ENCODE measurements at regions not wholly inside any gene's neighbourhood (a gene's known extent, or its start where the extent isn't known, plus 50 kb on each side); places are given as distances from the start of the nearest gene placed in this dataset.

DNA sequence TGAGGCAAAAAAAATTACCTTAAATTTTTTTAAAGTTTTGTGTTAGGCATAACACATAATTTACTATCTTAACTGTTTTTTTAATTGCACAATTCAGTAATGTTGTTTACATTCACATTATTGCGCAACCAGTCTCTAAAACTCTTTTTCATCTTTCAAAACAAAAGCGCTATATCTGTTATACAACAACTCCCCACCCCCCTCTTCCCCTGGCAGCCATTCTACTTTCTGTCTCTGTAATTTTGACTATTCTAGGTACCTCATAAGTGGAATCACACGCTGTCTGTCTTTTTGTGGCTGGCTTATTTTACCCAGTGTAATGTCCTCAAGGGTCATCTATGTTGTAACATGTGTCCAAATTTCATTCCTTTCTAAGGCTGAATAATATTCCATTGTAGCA, 241.5 kb upstream of the DMRT1 start:
- DNase-seq (ENCODE audit: low spot score): no peak
- no peak overlapping the region for H3K4me3 ChIP-seq (ENCODE audit: low read depth, low read length, poor library complexity, severe bottlenecking)
- H2AFZ ChIP-seq (ENCODE audit: low read length): no peak overlapping the region
- no peak overlapping the region for H3K4me2 ChIP-seq (ENCODE audit: low read length)
- H3K79me2 ChIP-seq (ENCODE audit: insufficient read depth, low read depth, low read length): peaks cover 19% of the 10 kb centered on the region; the same call in 1 of the 2 replicates
- H3K9me2 ChIP-seq (ENCODE audit: insufficient read depth, low read length): no peaks in the 10 kb centered on the region
- intact Hi-C loops (cut with micrococcal nuclease; ENCODE audit: unreplicated experiment): no loop called here
- no peaks in the 10 kb centered on the region for H4K20me1 ChIP-seq (ENCODE audit: insufficient read depth, low read length)
- no peaks in the 10 kb centered on the region for H3K9me3 ChIP-seq (ENCODE audit: low read length)
- BruUV-seq (replicated peaks): no TSS peak
- H3K27ac ChIP-seq (ENCODE audit: low read depth, low read length, poor library complexity, severe bottlenecking): no peak overlapping the region
- ChIA-PET CTCF (ENCODE audit: unreplicated experiment) (no interaction called here), POLR2A (no interaction called here)
- peaks cover 67% of the 10 kb centered on the region for H3K36me3 ChIP-seq (ENCODE audit: insufficient read depth, low read length)
- TF ChIP-seq, protein P1, sequence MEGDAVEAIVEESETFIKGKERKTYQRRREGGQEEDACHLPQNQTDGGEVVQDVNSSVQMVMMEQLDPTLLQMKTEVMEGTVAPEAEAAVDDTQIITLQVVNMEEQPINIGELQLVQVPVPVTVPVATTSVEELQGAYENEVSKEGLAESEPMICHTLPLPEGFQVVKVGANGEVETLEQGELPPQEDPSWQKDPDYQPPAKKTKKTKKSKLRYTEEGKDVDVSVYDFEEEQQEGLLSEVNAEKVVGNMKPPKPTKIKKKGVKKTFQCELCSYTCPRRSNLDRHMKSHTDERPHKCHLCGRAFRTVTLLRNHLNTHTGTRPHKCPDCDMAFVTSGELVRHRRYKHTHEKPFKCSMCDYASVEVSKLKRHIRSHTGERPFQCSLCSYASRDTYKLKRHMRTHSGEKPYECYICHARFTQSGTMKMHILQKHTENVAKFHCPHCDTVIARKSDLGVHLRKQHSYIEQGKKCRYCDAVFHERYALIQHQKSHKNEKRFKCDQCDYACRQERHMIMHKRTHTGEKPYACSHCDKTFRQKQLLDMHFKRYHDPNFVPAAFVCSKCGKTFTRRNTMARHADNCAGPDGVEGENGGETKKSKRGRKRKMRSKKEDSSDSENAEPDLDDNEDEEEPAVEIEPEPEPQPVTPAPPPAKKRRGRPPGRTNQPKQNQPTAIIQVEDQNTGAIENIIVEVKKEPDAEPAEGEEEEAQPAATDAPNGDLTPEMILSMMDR (conservative IDR thresholded peaks at IDR 0.05; ENCODE audit: low read length): no peak
- no peak for TF ChIP-seq EZH2phosphoT487 (IDR thresholded peaks at IDR 0.05; ENCODE audit: borderline replicate concordance, low read depth, low read length)
- H3K4me1 ChIP-seq (ENCODE audit: insufficient read depth, low read length, poor library complexity, severe bottlenecking): no peaks in the 10 kb centered on the region

DNA sequence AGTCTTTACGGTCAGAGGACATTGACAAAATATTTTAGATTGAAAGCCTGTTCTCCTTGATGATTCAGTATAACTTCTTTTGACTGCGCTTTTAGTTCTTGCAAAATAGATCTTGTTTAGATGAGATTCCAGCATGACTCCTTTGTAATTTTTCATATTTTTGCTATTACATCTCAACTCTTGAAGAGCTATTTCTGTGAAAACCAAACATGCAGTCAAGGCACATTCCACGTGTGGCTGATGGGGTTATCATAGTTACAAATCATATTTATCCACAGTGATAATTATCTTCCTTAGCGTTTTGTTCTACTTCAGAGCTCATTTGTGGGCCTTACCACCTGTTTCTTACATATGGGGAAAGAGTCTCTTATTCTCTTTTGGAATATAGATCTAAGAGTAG, 238.8 kb upstream of the DMRT1 start:
- no peak overlapping the region for H3K4me3 ChIP-seq (ENCODE audit: low read depth, low read length, poor library complexity, severe bottlenecking)
- no peak overlapping the region for H3K27ac ChIP-seq (ENCODE audit: low read depth, low read length, poor library complexity, severe bottlenecking)
- H3K9me3 ChIP-seq (ENCODE audit: low read length): no peaks in the 10 kb centered on the region
- no peaks in the 10 kb centered on the region for H4K20me1 ChIP-seq (ENCODE audit: insufficient read depth, low read length)
- no peak for DNase-seq (ENCODE audit: low spot score)
- H3K79me2 ChIP-seq (ENCODE audit: insufficient read depth, low read depth, low read length): peaks cover 17% of the 10 kb centered on the region; the same call in 1 of the 2 replicates
- H3K4me1 ChIP-seq (ENCODE audit: insufficient read depth, low read length, poor library complexity, severe bottlenecking): no peaks in the 10 kb centered on the region
- POLR2A ChIA-PET: interaction anchor here (0.5 kb wide), 1 partner anchor 117 kb away, joined by 3 read pairs; no protein-coding TSS in a partner anchor
- intact Hi-C loops (cut with micrococcal nuclease; ENCODE audit: unreplicated experiment): no loop called here
- H2AFZ ChIP-seq (ENCODE audit: low read length): no peak overlapping the region
- BruUV-seq (replicated peaks): no TSS peak
- H3K36me3 ChIP-seq (ENCODE audit: insufficient read depth, low read length): peaks cover 45% of the 10 kb centered on the region
- no peak for TF ChIP-seq EZH2phosphoT487 (IDR thresholded peaks at IDR 0.05; ENCODE audit: borderline replicate concordance, low read depth, low read length)
- TF ChIP-seq, protein P1 (conservative IDR thresholded peaks at IDR 0.05; ENCODE audit: low read length): no peak
- H3K4me2 ChIP-seq (ENCODE audit: low read length): no peak overlapping the region
- H3K9me2 ChIP-seq (ENCODE audit: insufficient read depth, low read length): no peaks in the 10 kb centered on the region
- CTCF ChIA-PET (ENCODE audit: unreplicated experiment): no interaction called here

DNA sequence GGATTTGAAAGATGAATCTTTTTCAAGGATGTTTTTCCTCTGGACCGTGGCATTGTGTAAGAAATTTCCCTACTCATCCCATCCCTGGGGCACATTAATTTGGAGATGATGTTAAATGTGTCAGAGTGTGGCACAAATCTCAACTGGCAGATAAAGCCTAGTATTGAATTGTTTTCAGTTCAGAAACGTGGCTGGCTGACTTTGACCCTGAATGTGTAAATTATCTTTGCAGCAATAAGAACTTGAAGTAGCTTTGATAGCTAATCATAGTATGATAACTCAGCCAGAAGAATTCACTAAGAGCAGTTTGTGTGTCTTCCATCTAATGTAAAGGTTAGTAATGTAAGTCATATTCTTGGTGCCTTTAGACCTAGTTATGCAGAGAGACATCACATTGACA, 238.4 kb upstream of the DMRT1 start:
- H3K9me2 ChIP-seq (ENCODE audit: insufficient read depth, low read length): no peaks in the 10 kb centered on the region
- intact Hi-C loops (cut with micrococcal nuclease; ENCODE audit: unreplicated experiment): no loop called here
- no peak for TF ChIP-seq EZH2phosphoT487 (IDR thresholded peaks at IDR 0.05; ENCODE audit: borderline replicate concordance, low read depth, low read length)
- TF ChIP-seq, protein P1 (conservative IDR thresholded peaks at IDR 0.05; ENCODE audit: low read length): no peak
- H3K4me1 ChIP-seq (ENCODE audit: insufficient read depth, low read length, poor library complexity, severe bottlenecking): no peaks in the 10 kb centered on the region
- ChIA-PET POLR2A (interaction anchor here (0.5 kb wide), 1 partner anchor 117 kb away, joined by 3 read pairs; no protein-coding TSS in a partner anchor), CTCF (ENCODE audit: unreplicated experiment) (no interaction called here)
- no peak overlapping the region for H3K27ac ChIP-seq (ENCODE audit: low read depth, low read length, poor library complexity, severe bottlenecking)
- H3K9me3 ChIP-seq (ENCODE audit: low read length): no peaks in the 10 kb centered on the region
- H3K79me2 ChIP-seq (ENCODE audit: insufficient read depth, low read depth, low read length): peaks cover 17% of the 10 kb centered on the region; the same call in 1 of the 2 replicates
- no TSS peak for BruUV-seq (replicated peaks)
- H3K36me3 ChIP-seq (ENCODE audit: insufficient read depth, low read length): peaks cover 42% of the 10 kb centered on the region
- no peak overlapping the region for H3K4me2 ChIP-seq (ENCODE audit: low read length)
- H2AFZ ChIP-seq (ENCODE audit: low read length): no peak overlapping the region
- no peak for DNase-seq (ENCODE audit: low spot score)
- H4K20me1 ChIP-seq (ENCODE audit: insufficient read depth, low read length): no peaks in the 10 kb centered on the region
- H3K4me3 ChIP-seq (ENCODE audit: low read depth, low read length, poor library complexity, severe bottlenecking): no peak overlapping the region

Measured in OCI-LY7 (cell line).